IPS-NIHi11 (cell line): ENCODE measurements at regions not wholly inside any gene's neighbourhood (a gene's known extent, or its start where the extent isn't known, plus 50 kb on each side); places are given as distances from the start of the nearest gene placed in this dataset.
"Not testable (repeated sequence)": the region's sequence is repeated elsewhere in the genome, so short reads cannot be mapped to it uniquely, and the experiment has no call there.

Source experiments
- DNase-seq: peaks from one replicate; pipeline ENCODE4 v3.0.0; 2012; ENCODE audit warnings: mixed read lengths, low spot score

GRCh38 chr13:44306371-44307192 lies 67.0 kb upstream of the SERP2 start:
- DNase-seq: peak; percentile 40

DNA sequence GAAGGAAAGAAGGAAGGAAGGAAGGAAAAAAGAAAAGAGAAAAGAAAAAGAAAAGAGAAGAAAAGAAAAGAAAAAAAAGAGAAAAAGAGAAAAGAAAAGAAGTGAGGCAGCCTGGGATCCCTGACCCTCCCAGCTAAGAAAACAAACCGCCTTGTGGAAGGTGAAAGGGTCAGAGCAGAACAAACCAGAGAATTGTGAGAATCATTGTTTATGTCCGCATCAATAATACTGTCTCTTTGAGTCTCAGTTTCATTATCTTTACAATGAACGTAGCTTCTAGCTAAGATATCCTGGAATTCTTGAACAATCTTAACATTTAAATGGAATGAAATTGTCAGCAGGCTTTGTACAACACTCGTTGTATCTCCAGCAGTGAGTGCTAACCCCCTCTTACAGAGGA lies 66.4 kb upstream of the SERP2 start:
- DNase-seq: no peak

GRCh38 chr13:44307844-44308243 lies 65.8 kb upstream of the SERP2 start:
- DNase-seq: no peak

- DNase-seq: no peak
Observed at GRCh38 chr13:44308352-44308751, 65.3 kb upstream of the SERP2 start.

- DNase-seq: no peak
Observed at GRCh38 chr13:44309794-44310757, 63.5 kb upstream of the SERP2 start.

DNA sequence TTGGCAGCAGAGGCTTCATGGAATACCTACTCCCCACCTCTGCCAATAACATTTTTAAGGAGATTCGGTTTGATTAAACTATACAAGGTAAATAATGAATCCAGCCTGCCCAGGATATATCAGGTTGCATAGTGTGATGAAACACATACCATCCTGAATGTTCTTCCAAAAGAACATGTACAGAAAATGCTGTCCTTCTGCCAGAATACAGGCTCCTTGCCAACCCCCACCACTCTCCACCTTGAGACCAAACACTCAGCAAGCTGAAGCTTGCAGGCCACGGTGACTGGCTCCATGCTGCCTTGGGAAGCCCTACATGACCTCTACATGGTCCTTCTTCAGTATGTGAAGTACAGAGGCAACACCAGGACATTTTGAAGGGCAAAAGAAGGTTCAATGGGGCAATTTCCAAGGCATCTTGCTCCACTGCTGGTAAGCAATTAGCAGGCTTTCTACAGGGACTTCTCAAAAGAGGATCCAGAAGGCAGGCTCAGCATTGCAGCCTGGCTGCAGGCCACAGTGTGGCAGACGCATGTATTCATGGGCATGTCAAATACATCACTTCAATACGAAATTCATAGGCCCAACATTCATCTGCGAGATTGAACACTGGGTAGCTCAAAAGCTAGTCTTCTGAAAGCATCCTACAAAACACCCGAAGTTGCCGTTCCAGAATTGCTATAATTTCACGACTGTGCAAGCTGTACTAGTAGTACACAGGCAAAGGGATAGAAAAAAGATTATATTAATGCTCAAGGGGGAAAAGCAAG lies 62.4 kb upstream of the SERP2 start:
- DNase-seq: no peak

DNA sequence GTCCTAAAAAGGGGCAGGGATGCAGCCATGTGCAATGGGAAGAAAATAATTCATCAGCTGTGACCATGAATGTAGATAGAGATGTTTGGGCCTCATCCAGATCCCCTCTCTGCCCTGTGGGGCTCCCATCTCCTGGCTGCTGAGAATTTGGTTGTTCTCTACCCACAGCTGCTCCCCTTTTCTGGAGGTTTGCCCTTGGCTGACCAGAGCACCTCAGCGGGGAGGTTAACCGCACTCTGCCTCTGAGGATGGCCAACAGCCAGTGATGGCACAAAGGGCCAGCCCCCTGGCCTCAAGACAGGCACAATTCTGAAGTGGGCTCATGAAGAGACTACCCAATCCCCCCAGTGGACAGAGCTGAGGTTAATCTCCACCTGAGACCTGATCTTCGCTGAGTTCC lies 61.5 kb upstream of the SERP2 start:
- DNase-seq: no peak

GRCh38 chr13:44312834-44313551 lies 60.6 kb upstream of the SERP2 start:
- no peak for DNase-seq

DNA sequence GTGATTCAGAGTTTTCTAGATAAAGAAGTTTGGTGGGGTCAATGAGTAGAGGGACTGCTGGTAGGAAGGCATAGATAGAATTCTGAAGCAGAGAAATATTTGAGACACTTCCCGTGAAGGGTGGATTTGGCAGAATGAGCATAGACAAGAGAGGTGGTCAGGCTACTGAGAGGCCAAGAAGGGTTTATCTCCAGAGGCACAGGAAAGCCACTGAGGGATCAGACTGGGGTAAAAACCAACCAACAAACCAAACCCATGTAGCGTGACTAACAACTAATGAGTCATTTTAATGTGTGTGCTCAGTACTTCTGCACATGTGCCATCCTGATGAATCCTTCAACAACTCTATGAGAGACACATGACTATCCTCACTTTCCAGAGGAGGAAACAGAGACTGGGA lies 60.0 kb upstream of the SERP2 start:
- DNase-seq: no peak

DNA sequence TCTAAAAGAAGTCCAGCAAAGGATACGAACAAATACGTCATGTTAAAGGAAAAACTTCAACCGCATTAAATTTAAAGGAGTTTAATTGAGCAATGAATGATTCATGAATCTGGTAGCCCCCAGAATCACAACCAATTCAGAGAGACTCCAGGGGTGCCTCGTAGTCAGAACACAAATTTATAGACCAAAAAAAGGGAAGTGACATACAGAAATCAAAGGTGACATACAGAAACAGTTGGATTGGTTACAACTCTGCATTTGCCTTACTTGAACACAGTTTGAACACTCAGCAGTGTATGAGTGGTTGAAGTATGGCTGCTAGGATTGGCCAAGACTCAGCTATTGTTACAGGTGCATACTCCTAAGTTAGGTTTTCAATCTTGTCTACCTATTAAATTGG lies 59.5 kb upstream of the SERP2 start:
- not testable (repeated sequence) for DNase-seq

DNA sequence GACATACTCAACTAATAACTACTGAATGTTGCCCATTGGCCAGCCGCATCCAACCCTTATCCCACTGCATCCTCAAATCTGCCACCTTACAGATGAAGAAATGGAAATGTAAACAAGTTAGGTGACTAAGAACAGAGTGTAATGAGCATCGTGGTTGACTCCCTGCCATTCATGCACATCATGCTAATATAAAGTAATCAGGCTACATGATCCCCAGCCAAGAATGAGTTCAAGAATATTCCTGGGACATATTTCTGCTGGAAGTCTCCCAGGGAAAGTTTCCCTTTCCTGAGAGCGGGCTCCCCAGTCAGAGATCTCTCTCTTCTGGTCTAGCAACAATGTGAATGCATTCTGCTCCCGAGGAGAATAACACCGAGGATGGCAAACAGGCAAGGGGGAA lies 55.9 kb upstream of the SERP2 start:
- DNase-seq: no peak

- DNase-seq: no peak
Observed at GRCh38 chr13:44318161-44318560, 55.5 kb upstream of the SERP2 start.

DNA sequence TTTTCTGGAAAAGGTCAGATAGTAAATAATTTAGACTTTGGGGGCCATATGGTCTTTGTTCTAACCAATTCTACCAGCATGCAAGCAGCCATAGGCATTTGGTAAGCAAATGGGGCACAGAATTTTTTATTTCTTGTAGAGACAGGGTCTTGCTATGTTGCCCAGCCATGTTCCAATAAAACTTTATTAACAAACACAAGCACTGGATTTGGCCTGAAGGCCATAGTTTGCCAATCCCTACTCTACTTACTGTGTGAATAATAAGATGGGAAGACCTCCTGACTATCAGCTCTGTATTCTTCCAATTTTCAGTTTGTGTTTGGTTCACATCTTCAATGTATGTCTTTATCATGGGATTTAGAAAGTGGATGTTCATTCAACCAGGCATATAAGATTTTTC lies 53.0 kb upstream of the SERP2 start:
- DNase-seq: no peak

- DNase-seq: no peak
Observed at GRCh38 chr13:44321961-44322360, 51.7 kb upstream of the SERP2 start.

GRCh38 chr13:44322928-44323327 lies 50.7 kb upstream of the SERP2 start:
- no peak for DNase-seq

- DNase-seq: no peak
Observed at GRCh38 chr13:44323754-44324153, 49.9 kb upstream of the SERP2 start.
